ENCODE measurements at regions not wholly inside any gene's neighbourhood (a gene's known extent, or its start where the extent isn't known, plus 50 kb on each side); places are given as distances from the start of the nearest gene placed in this dataset.

DNA sequence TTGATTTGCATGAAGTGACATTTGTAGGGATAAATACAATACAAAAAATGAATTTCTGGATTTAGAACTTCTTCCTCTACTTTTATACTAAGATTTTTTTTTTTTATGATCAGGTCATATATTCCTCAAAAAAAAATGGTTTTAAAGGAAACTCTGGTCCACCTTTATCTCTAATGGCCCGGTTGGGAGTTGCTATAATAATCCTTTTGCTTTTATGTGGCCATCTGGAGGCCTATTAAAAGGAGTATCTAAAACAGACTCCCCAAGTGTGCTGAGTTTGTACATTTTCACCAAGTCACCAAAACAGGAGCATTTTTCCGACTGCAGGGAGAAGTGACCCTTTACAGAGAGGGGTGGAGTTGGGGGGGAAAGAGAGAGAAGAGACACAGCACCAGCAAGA, 329.2 kb upstream of the FIGN start:
- TF ChIP-seq EZH2phosphoT487 (IDR thresholded peaks at IDR 0.05; ENCODE audit: insufficient read depth, low read depth) (no peak), EZH2 (IDR thresholded peaks at IDR 0.05; ENCODE audit: insufficient read depth, poor library complexity, severe bottlenecking) (no peak)
